ENCODE measurements at regions not wholly inside any gene's neighbourhood (a gene's known extent, or its start where the extent isn't known, plus 50 kb on each side); places are given as distances from the start of the nearest gene placed in this dataset.

DNA sequence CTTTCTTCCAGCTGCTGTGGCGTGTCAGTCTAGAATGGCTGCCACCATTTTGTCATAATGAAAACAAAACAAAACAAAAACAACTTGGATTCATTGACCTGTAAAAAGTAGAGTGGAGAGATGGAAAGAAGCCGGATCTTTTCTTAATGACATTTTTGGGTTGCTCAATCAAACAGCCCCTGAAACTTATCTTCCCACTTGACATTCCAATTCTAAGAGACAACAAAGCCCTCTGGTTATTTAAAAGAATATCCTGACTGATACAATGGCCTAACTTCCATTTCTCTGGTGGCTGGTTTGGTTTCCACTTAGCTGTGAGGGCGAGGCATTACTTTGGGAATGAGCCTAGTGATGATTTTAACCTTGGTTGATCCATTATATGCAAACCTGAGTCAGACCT is 123.7 kb downstream of the AQP4 start:
- no peak for DNase-seq (ENCODE audit: low spot score)

DNA sequence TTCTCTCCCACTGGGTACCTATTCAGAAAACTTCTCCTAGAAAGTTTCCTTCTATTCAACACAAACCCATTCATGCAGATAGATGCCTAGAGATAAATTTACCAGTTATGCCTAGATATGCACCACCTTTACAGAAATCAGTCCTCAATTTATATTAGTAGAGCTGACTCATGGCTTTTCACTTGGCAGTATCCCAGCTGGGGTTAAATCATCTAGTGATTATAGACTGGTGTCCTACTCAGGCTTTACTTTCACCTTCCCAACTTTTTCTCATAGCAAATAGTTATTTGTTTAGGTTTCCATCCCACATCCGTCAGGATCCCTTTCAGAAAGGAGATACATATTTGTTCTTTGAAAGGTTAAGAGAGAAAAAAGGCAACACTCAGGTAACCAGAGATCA is 124.5 kb downstream of the AQP4 start:
- DNase-seq (ENCODE audit: low spot score): no peak

DNA sequence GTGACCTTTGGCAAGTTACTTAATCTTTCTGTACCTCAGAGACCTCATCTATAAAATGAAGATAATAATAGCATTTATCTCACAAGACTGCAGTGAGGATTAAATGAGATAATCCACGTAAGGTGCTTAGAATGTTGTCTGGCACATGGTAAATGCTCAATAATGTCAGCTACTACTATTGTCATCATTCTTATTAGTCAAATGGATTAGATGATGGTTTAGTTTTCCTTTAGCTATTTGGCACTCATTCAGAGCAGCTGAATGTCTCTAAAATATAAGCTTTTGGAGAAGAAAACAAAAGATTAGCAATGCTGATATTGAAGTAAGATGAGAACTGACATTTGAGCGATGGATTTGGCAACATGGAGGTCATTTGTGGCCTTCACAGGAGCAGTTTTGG is 125.1 kb downstream of the AQP4 start:
- DNase-seq (ENCODE audit: low spot score): no peak

DNA sequence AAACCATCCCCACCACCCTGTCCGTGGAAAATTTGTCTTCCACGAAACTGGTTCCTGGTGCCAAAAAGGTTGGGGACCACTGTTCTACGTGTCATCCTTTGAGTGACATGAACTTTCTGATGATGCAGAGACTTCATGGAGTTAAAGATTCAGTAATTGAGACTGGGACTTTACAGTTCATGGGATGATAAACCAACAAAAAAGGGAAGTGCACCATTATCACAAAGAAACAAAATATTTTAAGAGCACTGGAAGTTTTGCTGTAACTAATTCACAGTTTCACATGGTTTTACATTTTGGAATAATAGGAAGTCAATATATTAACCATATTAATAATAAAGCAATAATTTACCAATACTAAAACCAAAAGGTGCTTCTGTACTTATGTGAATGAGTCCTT is 126.8 kb downstream of the AQP4 start:
- DNase-seq (ENCODE audit: low spot score): no peak

DNA sequence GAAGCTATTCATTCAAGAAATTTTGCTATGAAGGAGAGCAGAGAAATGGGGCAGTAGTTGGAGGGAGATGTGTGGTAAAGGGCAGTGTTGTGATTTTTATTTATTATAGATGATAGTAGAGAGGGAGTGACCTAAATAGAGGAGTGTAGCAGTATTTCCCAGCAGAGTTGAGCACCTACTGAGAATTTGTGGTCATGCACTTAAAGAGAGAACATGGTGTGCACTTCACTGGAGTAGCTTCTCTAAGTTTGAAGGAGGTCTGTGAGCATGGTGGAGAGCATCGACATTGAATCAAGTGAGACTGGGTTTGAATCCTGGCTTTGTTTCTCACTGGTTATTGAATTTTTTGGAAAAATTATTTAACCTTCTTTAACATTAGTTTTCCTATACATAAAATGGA is 129.2 kb downstream of the AQP4 start:
- DNase-seq (ENCODE audit: low spot score): no peak

DNA sequence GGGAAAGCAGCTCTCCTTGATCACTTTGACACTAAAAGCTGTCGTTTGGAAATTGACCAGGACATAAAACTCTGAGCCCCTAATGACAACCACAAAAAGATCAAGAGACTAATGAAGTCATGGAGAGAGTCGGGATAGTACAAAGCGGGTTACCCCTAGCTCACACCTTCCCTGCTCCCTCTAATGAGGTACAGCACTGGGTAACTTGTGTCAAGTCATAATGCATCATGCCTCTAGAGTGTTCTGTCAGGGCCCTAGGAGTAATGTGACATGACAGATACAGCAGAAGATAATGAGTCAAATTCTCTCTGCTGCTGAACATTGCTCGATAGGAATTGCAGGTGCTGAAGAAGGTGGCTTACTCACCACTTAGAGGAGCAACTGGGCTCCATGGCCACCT is 130.7 kb downstream of the AQP4 start:
- no peak for DNase-seq (ENCODE audit: low spot score)

DNA sequence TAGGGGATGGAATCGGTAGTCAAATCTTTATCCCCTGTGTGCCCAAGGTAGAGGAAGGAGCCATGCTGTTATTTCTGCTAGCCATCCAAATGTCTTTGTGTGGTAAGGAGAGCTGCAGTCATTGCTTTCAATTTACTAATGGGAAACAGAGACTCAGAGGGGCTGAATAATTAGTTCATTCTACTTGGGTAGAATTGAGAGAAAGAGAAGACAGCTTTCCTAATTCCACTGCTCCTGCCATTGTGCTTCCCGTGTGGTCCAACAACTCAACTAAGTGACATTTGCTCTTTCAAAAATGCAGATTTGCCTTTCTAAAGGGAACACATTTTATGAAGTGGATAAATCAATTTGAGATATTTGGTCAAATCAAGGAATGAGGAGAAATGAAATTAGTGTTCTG is 136.1 kb downstream of the AQP4 start:
- DNase-seq (ENCODE audit: low spot score): no peak

DNA sequence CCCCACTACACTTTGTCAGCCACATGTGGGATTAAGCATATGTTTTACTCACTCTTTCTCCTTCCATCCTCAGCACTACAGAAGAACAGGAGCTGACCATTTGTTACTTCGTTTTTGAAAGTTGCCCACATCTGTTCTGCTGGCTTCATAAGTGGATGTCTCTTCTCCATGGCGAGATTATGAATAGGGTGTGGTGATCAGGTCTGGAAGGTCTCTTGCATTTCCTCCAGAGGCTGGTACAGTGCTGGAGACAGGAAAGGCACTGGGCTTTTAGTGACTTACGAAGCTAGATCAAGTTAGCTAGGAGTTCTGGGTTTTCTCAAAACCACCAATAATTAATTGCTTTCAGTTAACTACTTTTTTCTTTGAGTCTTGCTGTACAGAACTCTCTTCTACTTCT is 136.5 kb downstream of the AQP4 start:
- no peak for DNase-seq (ENCODE audit: low spot score)

DNA sequence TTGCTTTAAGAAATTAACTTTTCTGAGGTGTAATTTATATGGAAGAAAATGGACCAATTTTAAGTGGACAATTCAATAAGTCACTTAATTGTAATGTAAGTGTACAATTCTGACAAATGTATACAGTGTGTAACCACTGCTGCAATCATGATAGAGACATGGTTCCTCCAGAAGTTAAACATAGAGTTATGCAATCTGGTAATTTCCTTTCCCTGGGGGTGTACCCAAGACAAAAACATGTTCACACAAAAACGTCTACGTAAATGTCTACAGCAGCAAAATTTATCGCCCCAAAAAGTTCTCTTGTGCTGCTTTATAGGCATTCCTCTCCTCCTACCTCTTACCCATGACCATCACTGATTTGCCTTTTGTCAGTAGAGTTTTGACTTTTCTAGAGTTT is 141.5 kb downstream of the AQP4 start:
- no peak for DNase-seq (ENCODE audit: low spot score)

DNA sequence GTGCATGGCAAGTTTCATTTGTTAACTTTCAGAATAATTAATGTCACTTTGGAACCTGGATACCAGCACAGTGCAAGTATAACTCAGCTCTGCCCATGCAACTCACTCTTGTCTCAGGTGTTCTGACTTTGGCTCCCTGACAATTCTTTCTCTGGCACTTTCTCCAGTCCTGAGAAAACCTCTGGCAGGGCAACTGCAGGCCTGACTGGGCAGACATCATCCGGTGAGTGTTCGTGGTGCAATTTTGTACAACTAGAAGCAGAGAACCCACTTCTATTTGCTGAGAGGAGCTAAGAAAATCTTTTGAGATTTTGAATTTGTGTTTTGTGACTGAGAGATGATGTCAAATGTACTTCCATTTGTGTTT is 143.0 kb downstream of the AQP4 start:
- no peak for DNase-seq (ENCODE audit: low spot score)

DNA sequence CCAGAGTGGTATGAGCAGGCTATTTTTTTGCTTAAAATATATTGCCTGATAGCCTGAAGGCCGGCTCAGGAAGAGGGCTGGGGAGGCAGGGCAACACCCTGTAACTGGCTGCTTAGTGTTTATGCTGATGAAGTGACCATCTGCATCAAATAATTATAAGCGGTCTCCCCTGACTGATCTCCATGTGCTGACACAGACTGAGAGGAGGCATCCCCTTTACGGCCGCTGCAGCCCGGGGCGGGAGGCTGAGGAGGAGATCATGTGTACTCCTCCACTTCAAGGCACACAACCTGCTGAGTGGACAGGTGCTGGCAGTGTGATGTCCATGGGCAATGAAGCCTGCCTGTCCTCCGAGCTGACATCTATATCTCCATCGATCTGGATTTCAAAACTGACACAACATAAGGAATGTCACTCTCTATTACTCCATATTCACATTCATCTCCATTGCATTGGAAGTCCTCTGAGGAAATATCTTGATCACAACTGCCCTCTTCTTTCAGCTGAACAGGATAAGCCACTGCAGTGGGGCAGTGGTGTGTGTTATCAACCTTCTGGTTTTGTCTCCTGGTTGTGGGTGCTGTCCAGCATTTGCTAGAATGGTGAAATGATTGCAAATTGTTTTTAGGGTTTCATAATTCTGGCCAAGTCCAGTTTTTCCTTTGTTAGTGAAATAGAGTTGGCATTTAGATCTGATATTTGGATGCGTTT is 143.5 kb downstream of the AQP4 start:
- no peak for DNase-seq (ENCODE audit: low spot score)

DNA sequence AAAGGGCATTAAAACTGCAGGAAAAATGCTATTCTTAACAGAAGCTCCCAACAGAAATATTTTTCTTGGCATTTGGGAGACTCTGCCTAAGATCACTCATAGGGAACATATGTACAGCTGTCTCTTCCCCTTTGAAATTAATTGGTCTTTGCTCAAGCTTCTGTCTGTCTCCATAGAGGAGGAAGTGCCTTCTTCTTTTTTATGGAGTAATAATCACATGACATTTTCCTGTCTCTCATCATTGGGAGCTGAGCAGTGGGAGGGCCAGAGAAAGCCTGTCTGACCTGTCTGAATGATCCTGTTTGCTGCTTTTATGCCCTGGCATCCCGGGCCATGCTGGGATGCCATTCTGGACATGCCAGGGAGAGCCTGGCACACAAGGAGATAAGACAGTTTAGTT is 145.6 kb downstream of the AQP4 start:
- no peak for DNase-seq (ENCODE audit: low spot score)

DNA sequence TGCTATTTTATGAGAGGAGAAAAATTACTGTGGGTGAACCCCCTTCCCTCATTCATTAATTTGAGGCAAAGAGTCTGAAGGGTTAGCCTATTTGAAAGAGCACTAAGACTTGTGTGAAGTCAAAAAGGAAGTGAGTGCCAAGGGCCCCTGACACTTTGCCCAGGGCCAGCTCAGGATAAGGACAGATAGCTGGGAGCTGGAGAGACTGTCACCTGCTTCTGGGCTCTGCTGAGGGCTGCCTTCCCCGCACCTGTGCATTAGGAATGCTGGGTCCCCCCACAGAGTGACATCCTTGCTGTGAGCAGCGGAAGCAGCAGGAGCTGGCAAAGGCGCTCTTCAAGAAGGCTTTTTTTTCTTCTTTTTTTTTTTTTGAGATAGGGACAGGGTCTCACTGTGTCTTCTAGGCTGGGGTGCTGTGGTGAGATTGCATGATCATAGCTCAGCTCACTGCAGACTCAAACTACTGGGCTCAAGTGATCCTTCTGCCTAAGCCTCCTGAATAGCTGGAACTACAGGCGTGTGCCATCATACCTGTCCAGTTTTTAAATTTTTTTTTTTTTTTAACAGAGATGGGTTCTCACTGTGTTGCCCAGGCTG is 148.3 kb downstream of the AQP4 start:
- DNase-seq (ENCODE audit: low spot score): no peak

DNA sequence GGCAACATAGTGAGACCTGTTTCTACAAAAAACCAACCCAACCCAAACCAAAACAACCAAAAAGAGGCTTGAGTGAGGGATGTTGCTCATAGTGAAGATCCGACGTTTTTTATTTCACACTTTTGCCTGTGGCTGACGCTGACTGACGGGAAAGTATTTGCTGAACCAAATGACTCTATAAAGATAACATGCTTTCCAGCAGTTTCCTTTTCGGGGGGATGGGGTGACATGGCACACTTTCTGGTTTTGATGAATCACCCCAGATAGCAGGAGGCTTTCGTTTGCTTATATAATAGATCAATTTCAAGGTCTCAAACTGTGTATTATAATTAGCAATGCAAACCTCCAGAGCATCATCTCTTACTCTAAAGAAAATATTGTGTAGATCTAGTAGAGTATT is 150.8 kb downstream of the AQP4 start:
- DNase-seq (ENCODE audit: low spot score): no peak

DNA sequence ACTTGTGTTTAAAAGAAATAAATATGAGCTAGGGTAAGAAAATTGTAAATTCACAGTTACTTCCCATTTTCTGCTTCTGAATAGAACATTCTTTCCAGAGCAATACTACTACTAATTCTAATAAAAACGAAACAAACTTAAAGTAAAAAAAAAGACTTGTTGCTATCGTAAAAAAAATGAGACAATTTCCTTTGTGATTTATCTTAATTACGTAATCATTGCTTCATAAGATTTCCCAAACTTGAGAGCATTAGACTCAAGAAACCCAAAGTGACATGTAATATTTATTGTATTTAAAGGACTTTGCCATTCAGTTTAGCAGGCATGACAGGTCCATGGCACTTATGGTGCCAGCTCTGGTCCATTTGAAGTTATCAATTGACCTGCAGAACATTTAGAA is 153.8 kb downstream of the AQP4 start:
- DNase-seq (ENCODE audit: low spot score): no peak

DNA sequence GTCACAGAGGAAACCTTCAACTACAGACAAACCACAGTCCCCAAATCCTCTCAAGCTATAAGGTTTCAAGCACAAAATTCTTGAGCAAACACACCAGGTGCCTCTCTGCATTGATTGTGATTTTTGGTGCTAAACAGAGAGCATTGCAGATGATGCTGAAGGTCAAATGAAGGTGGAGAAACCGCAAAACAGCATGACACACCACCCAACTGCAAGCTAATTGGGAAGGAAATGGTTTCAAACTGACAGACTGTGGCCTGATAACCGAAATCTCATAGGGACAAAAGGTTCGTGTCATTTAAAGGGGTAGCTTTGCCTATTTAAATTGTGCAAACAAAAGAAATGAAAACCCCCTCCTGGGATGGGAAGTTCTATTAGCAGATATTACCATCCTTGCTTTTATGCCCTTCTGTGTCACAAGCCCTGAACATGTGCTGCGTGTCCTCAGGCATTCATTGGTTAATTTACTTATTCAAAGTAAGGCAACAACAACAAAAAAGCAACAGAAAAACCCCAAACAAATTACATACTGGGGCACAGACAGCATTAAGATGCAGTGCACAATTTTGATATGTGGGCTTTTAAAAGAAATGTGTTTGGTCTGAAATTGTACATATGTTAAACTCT is 154.9 kb downstream of the AQP4 start:
- DNase-seq (ENCODE audit: low spot score): no peak

DNA sequence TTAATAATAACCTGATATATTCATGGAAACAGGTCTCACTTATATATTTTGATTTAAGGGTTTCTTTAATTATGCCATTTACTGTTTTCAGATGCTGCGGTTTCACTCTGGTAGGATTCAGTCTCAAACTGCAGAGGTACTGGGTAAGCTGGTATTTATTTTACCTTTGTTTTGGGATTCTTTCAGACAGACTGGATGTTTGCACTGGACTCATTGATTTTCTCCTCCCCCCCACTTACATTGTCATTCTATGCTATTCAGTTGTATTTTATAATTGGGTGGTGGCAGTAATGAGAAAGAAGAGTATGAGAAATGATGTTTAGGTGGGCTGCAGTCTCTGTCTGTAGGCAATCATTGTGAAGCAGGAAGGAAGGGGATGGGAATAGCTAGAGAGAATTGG is 155.6 kb downstream of the AQP4 start:
- no peak for DNase-seq (ENCODE audit: low spot score)

DNA sequence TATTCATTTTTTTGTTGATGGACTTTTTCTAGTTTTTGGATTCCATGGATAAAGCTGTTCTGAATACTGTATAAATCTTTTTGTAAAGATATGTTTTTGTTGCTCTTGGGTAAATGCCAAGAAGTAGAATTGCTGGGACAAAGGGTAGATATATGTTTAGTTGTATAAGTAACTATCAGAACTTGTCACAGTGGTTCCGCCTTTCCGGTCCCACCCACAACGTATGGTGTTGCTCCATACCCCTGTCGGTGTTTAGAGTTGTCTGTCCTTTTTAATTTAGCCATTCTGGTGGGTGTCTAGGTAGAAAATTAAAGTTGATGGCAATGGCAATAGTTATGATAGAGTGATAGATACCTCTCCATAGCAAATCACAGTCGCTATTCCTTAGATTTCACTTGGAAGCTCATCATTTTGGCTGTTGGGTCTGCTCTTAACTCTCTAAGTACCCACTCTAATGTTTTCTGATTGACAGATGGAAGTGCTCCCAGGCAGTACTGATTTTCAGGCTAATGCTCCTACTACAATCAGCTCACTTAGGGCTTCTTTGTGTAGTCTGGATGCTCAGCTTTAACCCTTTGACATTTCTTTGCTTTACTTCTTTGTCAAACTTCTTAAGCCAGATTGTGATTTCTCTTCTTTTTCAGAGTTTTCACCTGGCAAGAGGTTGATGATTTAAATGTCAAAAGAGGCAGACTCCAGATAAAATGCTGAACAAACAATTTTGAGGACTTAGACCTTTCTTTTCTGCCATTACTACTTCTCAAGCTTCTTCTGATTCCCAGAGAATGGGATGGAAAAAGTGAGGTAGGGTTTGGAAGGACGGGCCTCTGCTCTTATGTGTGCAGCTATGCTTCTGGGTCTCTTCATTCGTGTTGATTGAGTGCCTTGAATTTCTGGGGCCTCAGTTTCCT is 156.4 kb downstream of the AQP4 start:
- DNase-seq (ENCODE audit: low spot score): no peak

DNA sequence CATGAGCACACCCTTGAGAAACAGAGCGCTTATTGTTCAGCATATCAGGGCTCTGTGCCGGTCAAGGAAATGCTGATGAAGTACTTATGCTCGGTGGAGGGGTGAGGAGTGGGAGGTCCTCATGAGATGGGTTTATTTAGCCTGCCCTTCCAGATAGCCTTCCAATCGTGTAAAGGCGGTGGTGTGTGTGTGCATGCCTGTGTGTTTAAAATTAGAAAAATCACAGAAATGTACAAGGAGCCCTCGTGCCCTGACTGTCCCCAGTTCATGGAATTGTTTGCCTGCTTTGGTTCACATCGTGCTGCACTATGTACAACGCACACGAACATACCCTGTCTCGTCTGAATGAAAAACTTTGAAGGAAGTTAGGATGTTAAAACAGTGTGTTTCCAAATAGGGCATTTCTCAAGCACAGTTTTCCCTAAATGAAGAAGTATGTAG is 158.6 kb downstream of the AQP4 start:
- DNase-seq (ENCODE audit: low spot score): no peak

DNA sequence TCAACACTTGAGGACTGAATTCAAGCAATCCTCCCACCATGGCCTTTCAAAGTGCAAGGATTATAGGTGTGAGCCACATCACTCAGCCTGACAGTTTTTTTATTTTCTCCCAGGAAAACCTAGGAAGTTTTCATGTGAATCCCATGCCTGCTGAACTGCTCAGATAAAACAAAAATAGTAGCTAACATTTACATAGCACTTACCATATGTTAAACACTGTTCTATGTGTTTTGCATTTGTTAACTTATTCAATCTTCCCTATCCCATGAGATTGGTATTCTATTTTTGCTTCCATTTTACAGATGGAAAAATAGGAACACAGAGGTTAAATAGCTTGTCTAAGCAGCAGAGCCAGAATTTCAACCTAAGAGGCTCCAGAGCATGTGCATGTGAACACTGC is 157.4 kb upstream of the KCTD1 start:
- DNase-seq (ENCODE audit: low spot score): no peak

DNA sequence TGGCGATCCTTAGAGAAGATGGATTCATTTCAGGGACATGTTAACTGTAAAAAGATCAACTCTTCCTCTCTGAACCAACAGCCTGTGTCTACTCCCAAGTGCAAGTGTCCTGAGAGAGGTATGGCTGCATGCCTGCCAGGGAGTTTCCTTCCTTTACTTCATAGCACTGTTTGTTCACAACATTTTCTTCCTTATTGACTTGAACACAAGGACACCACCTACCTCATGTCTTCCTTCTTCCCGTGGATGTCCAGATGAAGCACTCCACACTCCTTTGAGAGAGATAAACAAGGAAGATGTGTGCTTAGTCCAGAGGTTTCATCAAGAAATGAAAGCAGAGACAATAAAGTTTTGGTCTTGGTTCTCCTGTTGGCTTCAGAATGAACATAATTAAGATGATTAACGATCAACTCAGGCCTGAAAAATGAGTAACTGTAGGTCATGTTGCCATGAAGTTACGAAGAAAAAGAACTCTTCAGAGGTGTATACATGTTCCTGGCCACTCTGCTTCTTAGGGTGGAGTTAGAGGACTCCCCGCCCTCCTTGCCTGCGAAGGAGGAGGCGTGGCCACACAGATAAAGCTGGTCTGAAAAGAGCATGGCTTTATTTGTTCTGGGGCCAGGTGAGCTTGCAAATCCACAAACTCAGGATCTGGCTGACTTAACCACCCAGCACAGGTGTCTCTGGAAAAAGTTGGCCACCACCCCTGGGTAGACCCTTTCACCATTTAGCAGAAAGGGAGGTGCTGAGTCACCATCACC is 155.0 kb upstream of the KCTD1 start:
- DNase-seq (ENCODE audit: low spot score): no peak

DNA sequence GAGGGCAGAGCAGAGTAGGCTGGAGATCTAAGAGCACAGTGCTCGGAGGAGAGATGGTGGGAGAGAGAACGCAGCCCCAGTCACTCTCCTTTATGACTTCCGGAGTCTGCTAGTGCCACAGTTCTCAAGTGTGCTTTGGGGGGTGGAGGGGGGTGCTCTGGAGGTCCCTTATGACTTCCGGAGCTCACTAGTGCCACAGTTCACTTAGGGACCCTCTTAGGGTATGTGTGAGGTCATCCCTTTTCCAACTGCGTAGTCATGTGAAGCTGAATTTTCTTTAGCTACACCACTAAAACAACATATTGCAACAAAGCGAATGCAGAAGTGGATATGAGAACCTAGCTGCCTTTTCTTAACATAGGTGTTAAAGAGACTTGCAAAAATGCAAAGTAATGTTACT is 153.7 kb upstream of the KCTD1 start:
- no peak for DNase-seq (ENCODE audit: low spot score)

Measured in SW480 (cell line).